Caco-2 (cell line): ENCODE measurements at regions not wholly inside any gene's neighbourhood (a gene's known extent, or its start where the extent isn't known, plus 50 kb on each side); places are given as distances from the start of the nearest gene placed in this dataset.

Source experiments
- BruUV-seq: library from RNA; stranded (reverse); fragments of 400-500 nt; replicated peaks from 2 replicates; lab custom pipeline; 2021; lab: Mats Ljungman, UMichigan
- CTCF ChIA-PET: fragments of 300-600 bp; sonication (Branson Sonifier 250); formaldehyde crosslinking; loops from one replicate; lab custom pipeline; 2022; ENCODE audit warnings: antibody characterized with exemption; lab: Charles Lee
- POLR2A ChIA-PET: fragments of 300-600 bp; sonication (Branson Sonifier 250); formaldehyde crosslinking; loops from one replicate; lab custom pipeline; 2022; ENCODE audit warnings: antibody characterized with exemption; lab: Charles Lee
- DNase-seq, 2 experiments: peaks; one replicate each; pipeline versions ENCODE4 v3.0.0 to v3.0.0-alpha.2; 2020 to 2022
- H3K27me3 ChIP-seq: replicated peaks from 2 replicates; pipeline ENCODE4 v1.6.0; 2011; ENCODE audit warnings: low read length; ENCODE audit not compliant: control insufficient read depth, insufficient read depth
- H3K36me3 ChIP-seq: 2 replicates; pipeline ENCODE4 v1.5.1; 2011; ENCODE audit warnings: low read length; ENCODE audit not compliant: control insufficient read depth, insufficient read depth
- H3K4me1 ChIP-seq: fragments of 250-450 bp; sonication (Bioruptor Pico); 2 replicates; pipeline ENCODE4 v1.5.1; 2020; ENCODE audit warnings: mild to moderate bottlenecking
- H3K4me3 ChIP-seq: 2 replicates; pipeline ENCODE4 v1.5.1; 2011; ENCODE audit warnings: low read depth, mild to moderate bottlenecking, control low read depth, low read length
- H3K9me3 ChIP-seq: fragments of 250-450 bp; sonication (Bioruptor Pico); 2 replicates; pipeline ENCODE4 v1.5.1; 2020; ENCODE audit warnings: mild to moderate bottlenecking, moderate library complexity
- H3K27ac Mint-ChIP-seq: one replicate; pipeline ENCODE4 v1.8.0; 2022; ENCODE audit warnings: mixed read lengths; ENCODE audit not compliant: unreplicated experiment
- H3K27me3 Mint-ChIP-seq: one replicate; pipeline ENCODE4 v1.8.0; 2022; ENCODE audit warnings: mixed read lengths; ENCODE audit not compliant: insufficient read depth, unreplicated experiment
- H3K36me3 Mint-ChIP-seq: one replicate; pipeline ENCODE4 v1.8.0; 2022; ENCODE audit warnings: mild to moderate bottlenecking, mixed read lengths; ENCODE audit not compliant: insufficient read depth, unreplicated experiment
- H3K4me1 Mint-ChIP-seq: one replicate; pipeline ENCODE4 v1.8.0; 2022; ENCODE audit warnings: low read depth, mixed read lengths; ENCODE audit not compliant: unreplicated experiment
- H3K4me3 Mint-ChIP-seq: one replicate; pipeline ENCODE4 v1.8.0; 2022; ENCODE audit warnings: mild to moderate bottlenecking, moderate library complexity, mixed read lengths; ENCODE audit not compliant: unreplicated experiment
- H3K9me3 Mint-ChIP-seq: one replicate; pipeline ENCODE4 v1.8.0; 2022; ENCODE audit warnings: mixed read lengths; ENCODE audit not compliant: unreplicated experiment
- CTCF ChIP-seq, 2 experiments: fragments of 200-600 bp in 1 of 2; IDR thresholded peaks; 1 replicate in 1 of 2; 2 replicates in 1 of 2; pipeline versions ENCODE4 v1.5.1 to v1.8.0; 2011 to 2022; ENCODE audit warnings: antibody characterized with exemption in 1 of 2, control low read depth in 1 of 2, inconsistent platforms in 1 of 2, low read depth in 1 of 2, low read length in 1 of 2, mild to moderate bottlenecking in 1 of 2, moderate library complexity in 1 of 2; ENCODE audit not compliant: insufficient read depth in 1 of 2, severe bottlenecking in 1 of 2, unreplicated experiment in 1 of 2
- intact Hi-C: fragments of 100-400 bp; cut with micrococcal nuclease; formaldehyde crosslinking; loops from one replicate; pipeline ENCODE4 v1.10.0; 2022; ENCODE audit not compliant: unreplicated experiment

- TF ChIP-seq CTCF (IDR thresholded peaks at IDR 0.05; ENCODE audit: insufficient read depth in 1 of 2, low read depth in 1 of 2, low read length in 1 of 2, severe bottlenecking in 1 of 2, unreplicated experiment in 1 of 2): no peak
- ChIA-PET POLR2A (no interaction called here), CTCF (no interaction called here)
- Mint-ChIP-seq H3K4me1 (no peaks in the 10 kb centered on the region), H3K9me3 (no peaks in the 10 kb centered on the region), H3K27ac (no peak overlapping the region), H3K36me3 (no peaks in the 10 kb centered on the region), H3K27me3 (peaks cover 35% of the 10 kb centered on the region), H3K4me3 (no peak overlapping the region)
- no peak for DNase-seq
- Histone ChIP-seq H3K9me3 (no peaks in the 10 kb centered on the region), H3K4me3 (no peak overlapping the region), H3K27me3 (0 out of 2 replicates have a peak, but pooled peaks cover 1% of the 10 kb centered on the region), H3K36me3 (no peaks in the 10 kb centered on the region), H3K4me1 (no peaks in the 10 kb centered on the region)
- intact Hi-C loops: no loop called here
- no TSS peak for BruUV-seq
Observed at GRCh38 chr11:32032052-32032451, 58.8 kb upstream of the RCN1 start.

- Mint-ChIP-seq H3K9me3 (no peaks in the 10 kb centered on the region), H3K27me3 (peaks cover 38% of the 10 kb centered on the region), H3K27ac (no peak overlapping the region), H3K36me3 (no peaks in the 10 kb centered on the region), H3K4me3 (no peak overlapping the region), H3K4me1 (no peaks in the 10 kb centered on the region)
- ChIA-PET POLR2A (no interaction called here), CTCF (no interaction called here)
- 0 out of 2 replicates have a peak, but pooled peaks cover 1% of the 10 kb centered on the region for H3K27me3 ChIP-seq
- no peak for DNase-seq
- no peak for TF ChIP-seq CTCF (IDR thresholded peaks at IDR 0.05; ENCODE audit: insufficient read depth in 1 of 2, low read depth in 1 of 2, low read length in 1 of 2, severe bottlenecking in 1 of 2, unreplicated experiment in 1 of 2)
- no TSS peak for BruUV-seq
- H3K36me3 ChIP-seq: no peaks in the 10 kb centered on the region
- intact Hi-C loops: no loop called here
- no peak overlapping the region for H3K4me3 ChIP-seq
- no peaks in the 10 kb centered on the region for H3K9me3 ChIP-seq
- H3K4me1 ChIP-seq: no peaks in the 10 kb centered on the region
Observed at GRCh38 chr11:32030875-32031503, 59.9 kb upstream of the RCN1 start.

GRCh38 chr11:32029721-32030120 lies 61.2 kb upstream of the RCN1 start:
- CTCF ChIA-PET: no interaction called here
- Mint-ChIP-seq H3K27ac (no peak overlapping the region), H3K27me3 (peaks cover 38% of the 10 kb centered on the region), H3K36me3 (no peaks in the 10 kb centered on the region), H3K4me1 (no peaks in the 10 kb centered on the region), H3K9me3 (no peaks in the 10 kb centered on the region), H3K4me3 (no peak overlapping the region)
- Histone ChIP-seq H3K27me3 (0 out of 2 replicates have a peak, but pooled peaks cover 1% of the 10 kb centered on the region), H3K9me3 (no peaks in the 10 kb centered on the region), H3K4me1 (no peaks in the 10 kb centered on the region), H3K36me3 (no peaks in the 10 kb centered on the region), H3K4me3 (no peak overlapping the region)
- POLR2A ChIA-PET: no interaction called here
- intact Hi-C loops: no loop called here
- DNase-seq: no peak
- TF ChIP-seq CTCF (IDR thresholded peaks at IDR 0.05; ENCODE audit: insufficient read depth in 1 of 2, low read depth in 1 of 2, low read length in 1 of 2, severe bottlenecking in 1 of 2, unreplicated experiment in 1 of 2): no peak
- BruUV-seq: no TSS peak
